CD4-positive, alpha-beta T cell treated with Interleukin-12 subunit alpha and Interleukin-12 subunit beta, for 1 hour (primary cell): ENCODE measurements at regions not wholly inside any gene's neighbourhood (a gene's known extent, or its start where the extent isn't known, plus 50 kb on each side); places are given as distances from the start of the nearest gene placed in this dataset.
"Not testable (repeated sequence)": the region's sequence is repeated elsewhere in the genome, so short reads cannot be mapped to it uniquely, and the experiment has no call there.

ENCODE experiments used
- DNase-seq: peaks from one replicate; pipeline ENCODE4 v3.0.0-alpha.2; 2020

- no peak for DNase-seq
Observed at GRCh38 chr9:82880336-82881050, 182.4 kb downstream of the RASEF start.

DNA sequence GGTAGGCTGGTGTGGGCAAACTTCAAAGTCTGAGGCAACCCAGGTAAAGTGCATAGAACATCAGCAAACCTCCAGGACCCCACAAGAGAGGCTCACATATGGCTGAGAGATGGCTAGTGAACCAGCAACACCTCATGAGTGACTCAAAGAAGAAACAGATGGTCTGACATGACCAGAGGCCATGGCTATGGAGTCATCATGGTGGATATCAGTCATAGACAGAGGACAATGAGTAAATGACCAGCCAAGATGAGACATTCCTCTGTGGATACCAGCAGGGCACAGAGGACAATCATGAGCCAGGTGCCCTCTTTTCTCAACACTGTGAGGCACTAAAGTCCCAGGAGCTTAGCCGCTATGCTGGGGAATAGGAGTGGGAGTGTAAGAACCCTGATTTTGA, 180.8 kb downstream of the RASEF start:
- DNase-seq: no peak

- DNase-seq: no peak
Observed at GRCh38 chr9:82882748-82883147, 180.2 kb downstream of the RASEF start.

GRCh38 chr9:82883436-82883835, 179.5 kb downstream of the RASEF start:
- DNase-seq: no peak

- DNase-seq: not testable (repeated sequence)
Observed at GRCh38 chr9:82883974-82884373, 179.0 kb downstream of the RASEF start.

GRCh38 chr9:82890401-82890800, 172.5 kb downstream of the RASEF start:
- no peak for DNase-seq

DNA sequence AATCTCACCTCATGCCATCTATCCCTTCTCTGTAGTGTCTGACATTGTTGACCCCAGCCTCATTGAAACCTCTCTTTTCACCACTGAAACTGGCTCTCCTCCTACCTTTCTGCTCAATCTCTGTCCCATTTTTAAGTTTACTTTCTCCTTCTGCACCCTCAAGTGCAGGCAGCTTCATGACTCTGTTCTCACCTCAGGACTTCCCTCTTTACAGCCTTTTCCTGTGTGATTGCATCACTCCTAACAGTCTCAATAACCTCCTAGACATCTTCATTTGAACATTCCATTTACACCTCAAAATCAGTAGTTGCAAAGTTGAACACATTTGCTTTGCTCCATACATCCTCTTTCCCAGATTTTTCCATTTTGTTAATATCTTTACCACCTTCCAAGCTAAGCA, 172.1 kb downstream of the RASEF start:
- no peak for DNase-seq

- no peak for DNase-seq
Observed at GRCh38 chr9:82891321-82891720, 171.6 kb downstream of the RASEF start.

DNA sequence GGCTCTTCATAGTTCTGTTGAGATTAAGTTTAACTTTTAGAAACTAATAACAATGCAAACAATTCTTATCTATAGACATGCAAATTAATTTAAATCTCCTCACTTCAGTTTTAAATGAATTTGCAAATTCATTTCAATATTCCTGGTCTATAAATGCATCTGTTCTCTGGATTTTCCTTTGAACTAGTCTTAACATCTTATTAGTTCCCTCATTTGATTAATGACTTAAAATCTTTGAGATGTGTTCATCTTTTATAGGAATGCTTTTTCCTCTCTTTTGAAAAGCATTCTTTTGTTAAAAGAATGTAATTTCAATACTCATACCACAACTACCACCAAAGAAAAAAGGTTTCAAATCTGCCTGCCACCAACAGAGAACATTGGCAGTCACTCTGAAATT, 169.4 kb downstream of the RASEF start:
- DNase-seq: no peak

DNA sequence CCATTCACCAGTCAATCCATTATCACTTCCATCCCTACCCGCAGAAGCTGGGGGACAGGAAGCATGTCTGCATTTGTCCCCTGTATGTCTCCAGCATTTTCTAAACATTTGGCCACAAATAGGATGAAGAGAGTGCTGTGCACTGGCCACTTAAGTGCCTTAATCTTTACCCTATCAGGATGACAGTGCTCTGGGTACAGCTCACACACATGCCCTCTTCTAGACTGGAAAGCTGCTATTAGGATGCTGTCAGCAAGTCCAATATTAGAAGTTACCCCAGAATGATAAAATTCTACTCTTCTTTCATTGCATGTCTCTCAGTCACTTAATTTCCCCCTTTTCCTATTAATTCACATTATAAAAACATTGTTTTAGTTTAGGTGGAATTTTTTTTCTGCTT, 168.4 kb downstream of the RASEF start:
- no peak for DNase-seq

DNA sequence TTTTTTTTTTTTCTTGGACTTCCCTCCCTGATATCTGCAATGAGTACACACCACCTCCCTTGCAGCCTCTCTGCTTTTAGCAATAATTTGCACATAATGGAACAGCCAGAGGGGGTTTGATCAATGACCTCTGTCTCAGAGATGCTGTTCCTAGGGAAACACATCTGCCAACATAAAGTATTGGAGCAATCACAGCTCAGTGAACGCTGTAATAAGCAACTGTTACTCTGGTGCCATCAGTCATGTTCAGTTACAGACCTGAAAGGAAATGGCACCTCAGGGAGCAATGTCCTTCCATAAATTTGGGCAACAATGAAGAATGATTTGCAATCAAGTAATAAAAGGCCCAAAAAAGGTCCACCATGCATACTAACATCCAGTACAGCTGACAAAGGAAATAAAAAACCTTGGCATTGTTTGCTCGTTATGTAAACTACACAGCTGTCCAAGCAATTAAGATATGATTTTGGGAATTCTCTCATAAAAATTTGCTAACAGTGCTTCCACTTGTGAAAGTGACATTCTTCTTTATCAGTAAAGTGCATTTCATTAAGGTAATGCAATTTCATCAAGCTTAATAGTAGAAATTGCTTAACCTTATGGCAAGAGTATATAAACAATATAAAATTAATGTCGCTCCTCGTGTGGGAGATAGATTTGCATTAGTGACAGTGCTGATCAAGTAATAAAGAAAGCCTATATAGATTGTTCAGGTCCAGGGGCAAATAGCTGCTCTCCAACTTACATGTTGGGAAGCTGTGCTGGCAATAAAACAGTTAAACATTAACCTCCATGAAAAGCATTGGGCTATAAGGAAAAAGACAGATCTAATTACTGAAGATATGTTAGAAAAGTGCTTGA, 167.8 kb downstream of the RASEF start:
- no peak for DNase-seq

DNA sequence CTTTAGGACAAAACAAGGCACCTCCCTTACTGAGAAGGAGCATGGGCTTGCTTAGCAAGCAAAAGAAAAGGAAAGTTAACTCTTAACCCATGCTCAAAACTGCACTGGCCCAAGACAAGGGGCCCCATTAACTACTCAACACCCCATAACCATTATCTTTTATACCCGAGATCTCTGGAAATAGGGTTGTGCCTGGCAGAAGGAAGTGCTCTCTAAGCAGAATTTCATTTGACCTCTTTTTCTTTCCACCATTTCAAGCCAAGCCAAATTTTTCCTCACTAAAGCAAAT, 167.2 kb downstream of the RASEF start:
- DNase-seq: no peak

GRCh38 chr9:82903503-82903902, 159.4 kb downstream of the RASEF start:
- no peak for DNase-seq

DNA sequence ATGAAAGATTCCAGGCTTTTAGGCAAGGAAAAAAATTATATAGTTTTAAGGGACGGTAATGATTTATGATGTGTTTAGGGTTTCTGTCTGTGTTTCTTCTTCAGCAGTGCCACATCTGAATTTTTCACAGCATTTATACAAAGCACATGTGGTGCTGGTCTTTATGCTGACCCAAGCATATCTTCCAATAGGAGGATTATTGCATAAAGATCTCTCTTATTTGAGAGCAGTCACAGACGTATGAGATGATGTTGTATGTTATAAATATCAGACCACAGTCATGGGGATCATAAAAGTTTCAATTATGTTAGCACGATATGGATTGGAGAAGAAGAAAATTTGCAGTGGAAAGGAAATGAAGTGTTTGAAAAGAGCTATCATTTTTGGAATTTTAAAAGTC, 150.9 kb downstream of the RASEF start:
- DNase-seq: no peak

DNA sequence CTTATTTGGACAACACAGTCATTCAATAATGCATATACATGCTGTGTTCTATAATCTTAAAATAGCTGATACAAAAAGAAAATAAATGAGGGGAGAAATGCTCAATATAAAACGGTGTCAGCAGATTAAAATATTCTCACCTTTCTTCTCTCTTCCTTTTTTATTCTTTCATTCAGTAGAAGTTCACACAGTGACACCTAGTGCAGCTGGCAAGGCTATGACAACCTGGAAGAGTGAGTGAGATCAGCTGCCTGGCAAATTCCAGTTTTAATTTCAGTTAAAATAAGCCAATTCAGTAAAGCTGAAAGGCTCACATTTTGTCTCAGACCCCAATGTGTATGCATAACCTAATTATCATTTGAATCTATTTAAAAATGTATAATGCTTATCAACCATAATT, 150.3 kb downstream of the RASEF start:
- DNase-seq: no peak

DNA sequence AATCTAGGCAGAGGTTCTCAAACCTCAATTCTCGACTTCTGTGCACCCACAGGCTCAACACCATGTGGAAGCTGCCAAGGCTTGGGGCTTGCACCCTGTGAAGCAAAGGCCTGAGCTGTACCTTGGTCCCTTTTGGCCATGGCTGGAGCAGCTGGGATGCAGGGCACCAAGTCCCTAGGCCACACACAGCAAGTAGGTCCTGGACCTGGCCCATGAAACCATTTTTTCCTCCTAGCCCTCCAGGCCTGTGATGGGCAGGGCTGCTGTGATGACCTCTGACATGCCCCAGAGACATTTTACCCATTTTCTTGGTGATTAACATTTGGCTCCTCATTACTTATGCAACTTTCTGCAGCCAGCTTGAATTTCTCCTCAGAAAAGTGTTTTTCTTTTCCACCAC, 146.7 kb downstream of the RASEF start:
- DNase-seq: not testable (repeated sequence)

GRCh38 chr9:82920154-82920553, 142.8 kb downstream of the RASEF start:
- no peak for DNase-seq

DNA sequence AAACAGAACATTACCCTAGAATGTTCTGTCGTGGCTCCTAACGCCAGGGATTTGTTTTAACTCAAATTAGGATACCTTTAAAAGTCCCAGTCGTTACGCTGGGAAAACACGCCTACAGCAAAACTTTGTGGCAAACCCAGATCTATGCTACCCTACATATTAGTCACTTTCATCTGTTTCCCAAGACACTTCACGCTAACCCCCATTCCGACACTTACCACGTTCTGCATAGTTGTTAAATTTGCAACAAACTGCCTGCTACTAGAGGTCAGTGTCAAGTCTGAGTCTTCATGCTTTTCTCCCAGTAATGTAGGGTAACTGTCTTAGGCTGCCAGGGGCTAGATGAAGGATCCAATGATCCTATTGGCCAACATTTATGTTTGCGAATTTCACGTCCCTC, 140.3 kb downstream of the RASEF start:
- DNase-seq: no peak

DNA sequence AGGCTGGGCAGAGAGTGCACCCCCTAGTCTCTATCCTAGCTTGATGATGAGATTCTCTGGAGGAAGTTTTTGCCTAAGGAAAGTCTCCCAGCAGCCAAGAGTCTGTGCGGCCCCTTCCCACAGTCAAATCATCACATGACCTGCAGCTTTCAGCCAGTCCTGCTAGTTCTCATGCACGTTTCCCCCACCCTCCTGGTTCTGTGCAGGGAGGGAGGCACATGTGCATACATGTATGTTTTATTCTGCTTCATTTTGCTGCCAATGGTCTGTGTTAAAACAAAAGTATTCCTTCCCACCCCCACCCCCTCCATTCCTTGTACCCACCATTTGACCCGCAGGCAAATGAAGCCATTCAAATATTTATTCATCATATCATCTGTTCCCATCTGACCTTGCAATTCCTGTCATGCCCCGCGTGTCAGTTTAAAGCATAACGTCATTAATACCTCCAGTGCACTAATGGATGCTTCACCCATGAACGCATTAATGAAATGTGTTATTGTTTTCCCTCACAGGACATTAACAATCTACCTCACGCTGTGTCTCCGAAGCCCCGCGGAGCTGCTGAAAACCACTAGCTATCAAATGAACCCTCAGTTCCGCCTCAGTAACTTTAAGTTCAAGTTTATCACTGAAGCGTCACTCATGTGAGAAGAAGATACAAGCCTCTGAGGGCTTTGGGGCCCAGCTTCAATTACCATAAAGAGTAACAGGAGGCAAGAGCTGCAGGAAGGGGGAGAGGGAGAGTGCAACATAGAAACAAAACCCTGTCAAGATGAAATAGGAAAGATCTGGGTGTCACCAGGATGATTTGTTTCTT, 139.6 kb downstream of the RASEF start:
- DNase-seq: no peak

DNA sequence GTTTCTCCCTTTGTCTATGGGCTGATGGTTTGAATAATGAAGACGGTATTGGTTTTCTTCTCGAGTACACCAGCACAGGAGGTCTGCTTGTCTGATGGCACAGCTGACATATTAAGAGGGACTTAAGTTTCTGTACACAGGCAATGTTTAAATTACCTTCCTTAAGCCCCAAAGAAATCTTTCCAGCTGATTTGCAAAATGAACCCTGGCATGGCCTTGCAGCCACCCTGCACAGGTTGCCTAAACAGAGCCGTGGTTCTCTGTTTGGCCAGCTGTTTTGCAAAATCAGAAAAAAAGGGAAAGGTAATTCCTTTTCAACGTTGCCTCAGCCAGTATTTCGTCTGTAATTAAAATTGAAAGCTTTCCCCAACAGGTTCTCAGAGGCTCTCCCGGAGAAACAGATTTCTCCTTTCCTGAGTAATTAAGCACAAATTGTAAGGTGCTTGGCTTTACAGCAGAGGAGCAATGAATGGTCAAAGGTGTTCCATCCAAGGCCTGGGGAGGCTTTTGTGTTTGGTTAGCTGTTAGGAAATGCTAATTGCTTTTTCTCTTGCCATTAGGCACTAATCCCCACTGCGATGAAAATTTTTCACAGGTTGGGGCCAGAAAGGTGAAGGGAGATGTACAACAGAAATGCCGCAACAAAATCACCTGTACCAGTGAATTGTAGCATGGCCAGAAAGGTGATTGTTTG, 138.9 kb downstream of the RASEF start:
- no peak for DNase-seq
